22Rv1 (cell line): ENCODE measurements at regions not wholly inside any gene's neighbourhood (a gene's known extent, or its start where the extent isn't known, plus 50 kb on each side); places are given as distances from the start of the nearest gene placed in this dataset.

Experiments used
- H3K27ac ChIP-seq: fragments of 450-650 bp; 2 replicates; pipeline ENCODE4 v1.5.1; 2017
- CTCF ChIP-seq: fragments of 450-650 bp; IDR thresholded peaks from 2 replicates; pipeline ENCODE4 v1.5.1; 2017; ENCODE audit warnings: mild to moderate bottlenecking
- ZFX ChIP-seq: fragments of 450-650 bp; IDR thresholded peaks from 2 replicates; pipeline ENCODE4 v1.6.1; 2017; ENCODE audit warnings: antibody characterized with exemption, borderline replicate concordance

- no peak overlapping the region for H3K27ac ChIP-seq
- TF ChIP-seq CTCF (no peak), ZFX (no peak)
Measured at GRCh38 chr2:143950704-143951103, 569.2 kb downstream of the ZEB2 start.

GRCh38 chr2:143949121-143949848 lies 570.6 kb downstream of the ZEB2 start:
- TF ChIP-seq CTCF (no peak), ZFX (no peak)
- H3K27ac ChIP-seq, result no peak overlapping the region

GRCh38 chr2:143948710-143949109 lies 571.2 kb downstream of the ZEB2 start:
- no peak overlapping the region for H3K27ac ChIP-seq
- TF ChIP-seq CTCF (no peak), ZFX (no peak)

GRCh38 chr2:143946436-143947391 lies 573.2 kb downstream of the ZEB2 start:
- H3K27ac ChIP-seq, result no peak overlapping the region
- TF ChIP-seq ZFX, result no peak
- TF ChIP-seq CTCF, result no peak

GRCh38 chr2:143942486-143942885 lies 577.4 kb downstream of the ZEB2 start:
- H3K27ac ChIP-seq, result no peak overlapping the region
- no peak for TF ChIP-seq ZFX
- no peak for TF ChIP-seq CTCF

- TF ChIP-seq CTCF, result no peak
- no peak for TF ChIP-seq ZFX
- H3K27ac ChIP-seq, result no peak overlapping the region
Measured at GRCh38 chr2:143940720-143941119, 579.2 kb downstream of the ZEB2 start.
